ENCODE measurements at regions not wholly inside any gene's neighbourhood (a gene's known extent, or its start where the extent isn't known, plus 50 kb on each side); places are given as distances from the start of the nearest gene placed in this dataset.
"Not testable (repeated sequence)": the region's sequence is repeated elsewhere in the genome, so short reads cannot be mapped to it uniquely, and the experiment has no call there.

- DNase-seq = not testable (repeated sequence)
These were observed 330.1 kb upstream of the AR start for GRCh38 chrX:67213686-67214085.

- no peak for DNase-seq
These were observed 335.9 kb upstream of the AR start for GRCh38 chrX:67207912-67208311.

DNA sequence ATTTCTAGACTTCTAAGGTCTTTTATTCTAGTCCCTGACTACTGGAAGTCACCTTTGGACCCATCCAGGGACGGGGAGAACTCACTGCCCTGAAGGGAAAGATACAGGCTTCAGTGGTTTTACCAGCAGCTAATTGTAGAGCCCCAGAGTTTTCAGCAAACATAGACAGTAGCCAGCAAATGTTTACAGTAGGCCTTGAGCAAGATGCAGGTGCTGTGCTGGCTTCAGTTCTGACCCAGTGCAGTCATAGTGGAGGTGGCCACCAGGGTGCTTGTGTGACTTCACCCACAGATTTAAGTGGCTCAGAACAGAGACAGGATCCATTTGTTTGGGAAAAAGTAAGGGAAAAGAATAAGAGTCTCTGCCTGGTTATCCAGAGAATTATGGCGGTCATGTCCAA, 384.4 kb upstream of the AR start:
- no peak for DNase-seq

DNA sequence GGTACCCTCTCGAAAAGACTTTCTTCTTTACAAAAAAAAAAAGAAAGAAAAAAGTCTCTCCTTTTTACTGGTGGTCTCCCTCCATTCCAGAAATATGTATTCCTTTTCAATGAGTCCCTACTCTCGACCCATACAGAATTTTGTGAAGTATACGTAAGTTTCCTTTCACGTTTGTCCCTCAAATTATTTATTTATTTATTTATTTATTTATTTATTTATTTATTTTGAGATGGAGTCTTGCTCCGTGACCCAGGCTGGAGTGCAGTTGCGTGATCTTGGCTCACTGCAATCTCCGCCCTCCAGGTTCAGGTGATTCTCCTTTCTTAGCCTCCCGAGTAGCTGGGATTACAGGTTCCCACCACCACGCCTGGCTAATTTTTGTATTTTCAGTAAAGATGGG, 429.2 kb upstream of the AR start:
- DNase-seq = no peak

GRCh38 chrX:67105758-67106116, 438.1 kb upstream of the AR start:
- no peak for DNase-seq

DNA sequence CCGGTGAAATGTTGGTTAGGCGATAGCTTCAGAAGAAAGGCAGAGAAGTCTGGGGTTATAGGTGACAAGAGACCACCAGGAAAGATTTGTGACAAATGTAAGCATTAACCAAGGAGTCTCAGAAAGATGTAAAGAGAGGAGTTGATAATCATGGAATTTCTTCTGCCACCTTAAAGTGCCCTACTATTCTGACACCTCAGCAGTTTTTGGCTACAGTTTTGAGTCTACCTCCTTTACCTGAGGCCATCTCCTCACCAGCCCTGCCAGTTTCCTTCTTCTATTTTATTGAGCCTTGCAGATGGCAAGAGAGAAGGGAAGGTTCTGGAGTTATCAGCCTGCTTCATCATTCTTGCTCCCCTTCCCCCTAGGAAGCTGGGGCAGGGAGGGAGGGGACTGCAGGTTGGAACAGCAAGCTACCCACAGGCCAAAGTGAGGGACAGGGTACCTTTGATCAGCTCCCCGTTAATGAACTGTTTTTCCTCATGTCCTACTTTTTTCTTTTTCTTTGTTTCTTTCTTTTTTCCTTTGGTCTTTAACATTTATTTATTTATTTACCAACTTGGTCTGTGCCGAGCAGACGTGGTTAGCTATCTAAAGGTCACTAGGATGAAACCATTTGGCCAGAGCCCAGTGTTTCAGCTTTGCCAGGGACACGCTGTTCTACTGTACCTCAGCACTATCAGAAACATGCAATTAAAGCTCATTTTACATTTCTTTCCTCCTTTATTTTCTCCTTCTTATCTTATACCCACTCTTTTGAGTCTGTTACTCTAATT, 438.7 kb upstream of the AR start:
- no peak for DNase-seq

GRCh38 chrX:67100031-67100884, 443.6 kb upstream of the AR start:
- no peak for DNase-seq

DNA sequence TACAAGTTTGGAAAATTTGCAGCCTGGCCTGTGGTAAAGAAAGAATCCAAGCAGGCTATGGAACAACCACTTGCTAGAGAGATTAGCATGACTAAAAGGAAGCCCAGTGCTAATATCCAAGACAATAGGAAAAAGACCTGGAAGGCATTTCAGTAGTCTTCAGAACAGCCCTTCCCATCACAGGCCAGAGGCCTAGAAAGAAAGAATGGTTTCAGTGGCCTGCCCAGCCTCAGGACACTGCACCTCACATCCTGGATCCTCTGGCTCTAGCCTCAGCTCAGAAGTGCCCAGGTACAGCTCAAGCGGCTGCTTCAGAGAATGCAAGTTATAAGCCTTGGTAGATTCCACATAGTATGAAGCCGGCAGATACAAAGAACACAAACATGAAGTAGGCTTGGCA, 449.8 kb upstream of the AR start:
- DNase-seq = no peak

DNA sequence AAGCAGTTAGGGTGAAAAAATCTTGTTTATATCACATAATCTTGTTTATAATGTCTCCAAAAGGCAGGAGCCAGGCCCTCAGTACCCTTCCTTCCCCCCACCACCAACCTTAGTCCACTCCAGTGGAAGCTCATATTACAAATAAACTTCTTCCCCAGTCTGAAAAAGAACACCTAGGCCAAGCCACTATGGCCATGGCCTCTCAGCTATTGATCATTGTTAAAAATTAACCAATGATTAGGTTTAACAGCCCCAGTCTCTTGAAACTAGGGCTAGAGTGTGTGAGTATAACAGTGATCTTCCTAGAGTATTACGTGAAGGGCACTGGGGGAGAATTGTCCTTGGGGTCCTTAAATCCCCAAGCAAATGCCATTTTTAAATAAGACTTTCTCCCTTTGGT, 411.9 kb upstream of the EDA2R start:
- no peak for DNase-seq

- no peak for DNase-seq
These were observed 406.0 kb upstream of the EDA2R start for GRCh38 chrX:67044866-67045265.

GRCh38 chrX:67044029-67044653, 405.3 kb upstream of the EDA2R start:
- DNase-seq = no peak

GRCh38 chrX:67004451-67004850, 365.6 kb upstream of the EDA2R start:
- DNase-seq = no peak

- no peak for DNase-seq
These were observed 355.9 kb upstream of the EDA2R start for GRCh38 chrX:66994729-66995128.

- not testable (repeated sequence) for DNase-seq
These were observed 353.2 kb upstream of the EDA2R start for GRCh38 chrX:66992077-66992476.

GRCh38 chrX:66988331-66988730, 349.5 kb upstream of the EDA2R start:
- no peak for DNase-seq

GRCh38 chrX:66961665-66962064, 322.8 kb upstream of the EDA2R start:
- no peak for DNase-seq

GRCh38 chrX:66931713-66932112, 292.8 kb upstream of the EDA2R start:
- DNase-seq = no peak

DNA sequence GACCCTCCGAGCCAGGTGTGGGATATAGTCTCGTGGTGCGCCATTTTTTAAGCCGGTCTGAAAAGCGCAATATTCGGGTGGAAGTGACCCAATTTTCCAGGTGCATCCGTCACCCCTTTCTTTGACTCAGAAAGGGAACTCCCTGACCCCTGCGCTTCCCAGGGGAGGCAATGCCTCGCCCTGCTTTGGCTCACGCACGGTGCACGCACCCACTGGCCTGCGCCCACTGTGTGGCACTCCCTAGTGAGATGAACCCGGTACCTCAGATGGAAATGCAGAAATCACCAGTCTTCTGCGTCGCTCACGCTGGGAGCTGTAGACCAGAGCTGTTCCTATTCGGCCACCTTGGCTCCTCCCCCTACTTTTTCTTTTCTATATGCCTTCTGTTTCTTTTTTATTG, 291.6 kb upstream of the EDA2R start:
- DNase-seq = not testable (repeated sequence)

DNA sequence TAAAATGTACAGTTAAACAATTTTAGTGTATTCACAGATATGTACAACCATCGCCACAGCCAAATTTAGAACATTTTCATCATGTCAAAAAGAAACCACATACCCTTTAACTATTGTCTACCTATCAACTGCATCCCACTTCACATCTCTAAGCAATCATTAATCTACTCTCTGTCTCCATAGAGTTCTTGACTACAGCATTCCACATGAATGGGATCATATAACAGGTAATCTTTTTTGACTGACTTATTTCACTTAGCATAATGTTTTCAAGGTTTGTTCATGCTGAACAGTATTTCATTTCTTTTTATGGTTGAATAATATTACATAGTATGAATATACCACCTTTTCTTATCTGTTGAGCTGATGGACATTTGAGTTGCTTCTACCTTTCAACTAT, 281.4 kb upstream of the EDA2R start:
- DNase-seq = no peak

- DNase-seq = no peak
These were observed 280.5 kb upstream of the EDA2R start for GRCh38 chrX:66919280-66919832.

DNA sequence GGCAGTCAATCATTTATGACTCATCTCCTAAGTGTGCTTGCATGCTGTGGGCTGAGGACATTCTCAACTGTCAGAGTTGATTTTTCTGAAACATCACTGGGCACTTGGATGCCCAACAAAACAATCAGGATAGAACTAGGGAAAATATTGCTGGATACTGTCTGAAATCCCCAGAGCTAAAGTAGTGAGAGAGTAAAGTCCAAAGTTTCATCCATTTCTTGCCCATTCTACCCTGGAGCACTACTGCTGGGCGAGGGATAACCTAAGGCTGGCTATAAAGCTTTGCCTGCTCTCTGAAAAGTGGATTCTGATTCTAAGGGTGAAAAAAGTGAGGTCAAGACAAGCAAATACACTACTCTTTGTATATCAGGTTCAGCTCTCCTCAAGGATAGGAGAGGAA, 279.6 kb upstream of the EDA2R start:
- no peak for DNase-seq

DNA sequence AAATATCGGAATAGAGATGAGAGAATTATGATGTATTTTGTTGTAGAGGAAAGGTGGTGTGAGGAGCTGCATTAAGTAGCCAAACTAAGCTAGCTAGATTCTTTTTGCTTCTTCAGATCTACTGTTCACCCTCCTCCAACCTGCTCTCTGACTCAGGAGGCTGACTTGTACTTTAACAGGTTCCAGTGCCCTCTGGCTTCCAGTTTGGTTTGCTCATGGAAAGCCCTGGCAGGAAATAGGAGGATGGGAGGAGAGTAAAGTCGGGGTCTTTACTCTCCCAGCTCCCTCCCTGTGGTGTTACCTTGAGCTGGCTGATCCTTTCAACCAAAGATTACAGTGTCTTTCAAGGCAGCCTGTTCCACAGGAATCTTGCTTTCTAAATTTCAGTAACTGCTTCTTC, 277.0 kb upstream of the EDA2R start:
- no peak for DNase-seq

- peak; percentile 25 for DNase-seq
These were observed 275.2 kb upstream of the EDA2R start for GRCh38 chrX:66914080-66914479.

GRCh38 chrX:66912417-66912816, 273.5 kb upstream of the EDA2R start:
- no peak for DNase-seq

Data from right hindlimb (tissue), 1 donor.